ENCODE measurements at regions not wholly inside any gene's neighbourhood (a gene's known extent, or its start where the extent isn't known, plus 50 kb on each side); places are given as distances from the start of the nearest gene placed in this dataset.
"Not testable (repeated sequence)": the region's sequence is repeated elsewhere in the genome, so short reads cannot be mapped to it uniquely, and the experiment has no call there.

GRCh38 chr17:74126959-74127358, 76.5 kb upstream of the RPL38 start:
- Histone ChIP-seq H3K27ac (no peak overlapping the region), H3K9me3 (replicated peaks) (no peaks in the 10 kb centered on the region), H3K27me3 (peaks cover 4% of the 10 kb centered on the region; the same call in 1 of the 2 replicates), H3K4me3 (no peak overlapping the region), H3K36me3 (no peaks in the 10 kb centered on the region), H3K4me1 (peaks cover 3% of the 10 kb centered on the region; the same call in 1 of the 2 replicates)
- DNase-seq, result no peak

GRCh38 chr17:74128456-74129211, 74.8 kb upstream of the RPL38 start:
- H3K9me3 ChIP-seq (replicated peaks), result no peaks in the 10 kb centered on the region
- no peaks in the 10 kb centered on the region for H3K4me1 ChIP-seq
- no peaks in the 10 kb centered on the region for H3K36me3 ChIP-seq
- no peak for DNase-seq
- H3K27ac ChIP-seq, result no peak overlapping the region
- no peak overlapping the region for H3K4me3 ChIP-seq
- H3K27me3 ChIP-seq, result peaks cover 7% of the 10 kb centered on the region; the same call in 1 of the 2 replicates

GRCh38 chr17:74129800-74130199, 73.7 kb upstream of the RPL38 start:
- not testable (repeated sequence) for H3K4me3 ChIP-seq; DNase-seq; H3K27ac ChIP-seq; H3K9me3 ChIP-seq (replicated peaks); H3K4me1 ChIP-seq; H3K36me3 ChIP-seq
- peaks cover 14% of the 10 kb centered on the region for H3K27me3 ChIP-seq

- peaks cover 16% of the 10 kb centered on the region for H3K27me3 ChIP-seq
- H3K36me3 ChIP-seq, result no peaks in the 10 kb centered on the region
- no peaks in the 10 kb centered on the region for H3K9me3 ChIP-seq (replicated peaks)
- no peak overlapping the region for H3K4me3 ChIP-seq
- DNase-seq, result no peak
- H3K27ac ChIP-seq, result no peak overlapping the region
- H3K4me1 ChIP-seq, result no peaks in the 10 kb centered on the region
Observed at GRCh38 chr17:74130276-74130675, 73.2 kb upstream of the RPL38 start.

GRCh38 chr17:74130841-74131240, 72.6 kb upstream of the RPL38 start:
- DNase-seq, result no peak
- Histone ChIP-seq H3K9me3 (replicated peaks) (no peaks in the 10 kb centered on the region), H3K27me3 (peaks cover 16% of the 10 kb centered on the region), H3K36me3 (no peaks in the 10 kb centered on the region), H3K4me3 (no peak overlapping the region), H3K27ac (no peak overlapping the region), H3K4me1 (no peaks in the 10 kb centered on the region)

- H3K4me3 ChIP-seq, result no peak overlapping the region
- peaks cover 16% of the 10 kb centered on the region for H3K27me3 ChIP-seq
- no peak for DNase-seq
- H3K27ac ChIP-seq, result no peak overlapping the region
- no peaks in the 10 kb centered on the region for H3K9me3 ChIP-seq (replicated peaks)
- no peaks in the 10 kb centered on the region for H3K4me1 ChIP-seq
- no peaks in the 10 kb centered on the region for H3K36me3 ChIP-seq
Observed at GRCh38 chr17:74132354-74132753, 71.1 kb upstream of the RPL38 start.

- Histone ChIP-seq H3K27ac (no peak overlapping the region), H3K4me1 (no peaks in the 10 kb centered on the region), H3K9me3 (replicated peaks) (no peaks in the 10 kb centered on the region), H3K4me3 (no peak overlapping the region), H3K27me3 (peaks cover 16% of the 10 kb centered on the region), H3K36me3 (no peaks in the 10 kb centered on the region)
- DNase-seq, result no peak
Observed at GRCh38 chr17:74133740-74134139, 69.7 kb upstream of the RPL38 start.

GRCh38 chr17:74134234-74134633, 69.2 kb upstream of the RPL38 start:
- H3K27me3 ChIP-seq, result peaks cover 16% of the 10 kb centered on the region
- not testable (repeated sequence) for H3K36me3 ChIP-seq; H3K9me3 ChIP-seq (replicated peaks); DNase-seq; H3K27ac ChIP-seq; H3K4me3 ChIP-seq; H3K4me1 ChIP-seq

GRCh38 chr17:74134991-74135390, 68.5 kb upstream of the RPL38 start:
- H3K27ac ChIP-seq, result no peak overlapping the region
- H3K4me1 ChIP-seq, result no peaks in the 10 kb centered on the region

GRCh38 chr17:74135391-74136167, 67.9 kb upstream of the RPL38 start:
- Histone ChIP-seq H3K4me1 (no peaks in the 10 kb centered on the region), H3K27ac (no peak overlapping the region), H3K36me3 (no peaks in the 10 kb centered on the region), H3K27me3 (peaks cover 16% of the 10 kb centered on the region), H3K9me3 (replicated peaks) (0 out of 2 replicates have a peak, but pooled peaks cover 4% of the 10 kb centered on the region), H3K4me3 (no peak overlapping the region)
- no peak for DNase-seq

More at GRCh38 chr17:74134991-74135390, 68.5 kb upstream of the RPL38 start:
- no peak for DNase-seq
- Histone ChIP-seq H3K4me3 (no peak overlapping the region), H3K36me3 (no peaks in the 10 kb centered on the region), H3K9me3 (replicated peaks) (no peaks in the 10 kb centered on the region), H3K27me3 (peaks cover 16% of the 10 kb centered on the region)

GRCh38 chr17:74137416-74137815, 66.1 kb upstream of the RPL38 start:
- Histone ChIP-seq H3K36me3 (no peaks in the 10 kb centered on the region), H3K4me1 (no peaks in the 10 kb centered on the region), H3K27me3 (peaks cover 12% of the 10 kb centered on the region), H3K27ac (no peak overlapping the region), H3K9me3 (replicated peaks) (peaks cover 5% of the 10 kb centered on the region; the same call in 1 of the 2 replicates), H3K4me3 (no peak overlapping the region)
- DNase-seq, result no peak

- peaks cover 6% of the 10 kb centered on the region for H3K27me3 ChIP-seq
- H3K9me3 ChIP-seq (replicated peaks), result peaks cover 18% of the 10 kb centered on the region
- H3K4me1 ChIP-seq, result no peaks in the 10 kb centered on the region
- no peak for DNase-seq
- no peaks in the 10 kb centered on the region for H3K36me3 ChIP-seq
- no peak overlapping the region for H3K27ac ChIP-seq
- H3K4me3 ChIP-seq, result no peak overlapping the region
Observed at GRCh38 chr17:74139120-74139519, 64.4 kb upstream of the RPL38 start.

GRCh38 chr17:74140282-74140681, 63.2 kb upstream of the RPL38 start:
- peaks cover 18% of the 10 kb centered on the region for H3K9me3 ChIP-seq (replicated peaks)
- no peak overlapping the region for H3K4me3 ChIP-seq
- no peak for DNase-seq
- no peaks in the 10 kb centered on the region for H3K4me1 ChIP-seq
- no peaks in the 10 kb centered on the region for H3K36me3 ChIP-seq
- no peak overlapping the region for H3K27ac ChIP-seq
- no peaks in the 10 kb centered on the region; the same call in 1 of the 2 replicates for H3K27me3 ChIP-seq

- H3K4me1 ChIP-seq, result no peaks in the 10 kb centered on the region
- H3K9me3 ChIP-seq (replicated peaks), result peaks cover 18% of the 10 kb centered on the region
- H3K27ac ChIP-seq, result no peak overlapping the region
Observed at GRCh38 chr17:74141612-74142011, 61.9 kb upstream of the RPL38 start.

GRCh38 chr17:74143318-74143717, 60.2 kb upstream of the RPL38 start:
- H3K36me3 ChIP-seq, H3K4me3 ChIP-seq, DNase-seq, H3K4me1 ChIP-seq, H3K27me3 ChIP-seq, H3K27ac ChIP-seq: not testable (repeated sequence)
- peaks cover 18% of the 10 kb centered on the region for H3K9me3 ChIP-seq (replicated peaks)

More at GRCh38 chr17:74141612-74142011, 61.9 kb upstream of the RPL38 start:
- DNase-seq, result no peak
- Histone ChIP-seq H3K36me3 (no peaks in the 10 kb centered on the region), H3K4me3 (no peak overlapping the region), H3K27me3 (no peaks in the 10 kb centered on the region)

All from SJCRH30 (cell line).